Keratinocyte (primary cell): ENCODE measurements at regions not wholly inside any gene's neighbourhood (a gene's known extent, or its start where the extent isn't known, plus 50 kb on each side); places are given as distances from the start of the nearest gene placed in this dataset.
A peak's percentile ranks its signal among the peaks of the same experiment; 100 is the strongest.

ENCODE experiments used
- DNase-seq: peaks from one replicate; pipeline ENCODE4 v3.0.0-alpha.2; 2011; ENCODE audit warnings: low read depth, missing footprints, low spot score
- FAIRE-seq: peaks from 2 replicates; lab custom pipeline; 2011; peaks lifted over from hg19 to GRCh38; lab: Jason Lieb, UNC
- H2AFZ ChIP-seq: 2 replicates; pipeline ENCODE4 v1.6.0; 2012; ENCODE audit warnings: low read length, control low read depth, inconsistent platforms; ENCODE audit not compliant: control insufficient read depth
- H3K27ac ChIP-seq: 2 replicates; pipeline ENCODE4 v1.5.1; 2011; ENCODE audit warnings: low read length; ENCODE audit not compliant: control insufficient read depth, insufficient read depth
- H3K27me3 ChIP-seq: 3 replicates; pipeline ENCODE4 v1.6.0; 2011; ENCODE audit warnings: low read length; ENCODE audit not compliant: control insufficient read depth, insufficient read depth; ENCODE audit errors: extremely low read depth
- H3K36me3 ChIP-seq, 2 experiments: 2 replicates in 1 of 2; 3 replicates in 1 of 2; pipeline ENCODE4 v1.5.1; 2011; ENCODE audit warnings: low read length in 2 of 2, mild to moderate bottlenecking in 1 of 2; ENCODE audit not compliant: control insufficient read depth in 2 of 2, insufficient read depth in 2 of 2; ENCODE audit errors: extremely low read depth in 1 of 2
- H3K4me1 ChIP-seq: 3 replicates; pipeline ENCODE4 v1.5.1; 2011; ENCODE audit warnings: low read length; ENCODE audit not compliant: control insufficient read depth, insufficient read depth; ENCODE audit errors: extremely low read depth
- H3K4me2 ChIP-seq: 3 replicates; pipeline ENCODE4 v1.6.0; 2011; ENCODE audit warnings: low read depth, low read length; ENCODE audit not compliant: control insufficient read depth, insufficient read depth; ENCODE audit errors: extremely low read depth
- H3K4me3 ChIP-seq, 3 experiments: fragments of 200-600 bp in 1 of 3; sonication (generic) in 1 of 3; 2 replicates in 2 of 3; 3 replicates in 1 of 3; pipeline ENCODE4 v1.5.1; 2011 to 2016; ENCODE audit warnings: low read length in 3 of 3, mild to moderate bottlenecking in 3 of 3, control low read depth in 2 of 3, inconsistent platforms in 1 of 3, low read depth in 1 of 3, mixed read lengths in 1 of 3, mixed run types in 1 of 3, moderate library complexity in 1 of 3; ENCODE audit not compliant: control insufficient read depth in 2 of 3, insufficient read depth in 2 of 3; ENCODE audit errors: extremely low read depth in 1 of 3
- H3K79me2 ChIP-seq: 2 replicates; pipeline ENCODE4 v1.6.0; 2012; ENCODE audit warnings: low read length; ENCODE audit not compliant: control insufficient read depth, insufficient read depth
- H3K9ac ChIP-seq: 3 replicates; pipeline ENCODE4 v1.6.0; 2011; ENCODE audit warnings: low read length; ENCODE audit not compliant: control insufficient read depth, insufficient read depth; ENCODE audit errors: extremely low read depth
- H3K9me1 ChIP-seq: 3 replicates; pipeline ENCODE4 v1.6.0; 2011; ENCODE audit warnings: low read length; ENCODE audit not compliant: control insufficient read depth, insufficient read depth; ENCODE audit errors: extremely low read depth
- H3K9me3 ChIP-seq: 2 replicates; pipeline ENCODE4 v1.5.1; 2012; ENCODE audit warnings: low read depth, low read length; ENCODE audit not compliant: control insufficient read depth
- H4K20me1 ChIP-seq: 3 replicates; pipeline ENCODE4 v1.6.0; 2011; ENCODE audit warnings: low read length; ENCODE audit not compliant: control insufficient read depth, insufficient read depth; ENCODE audit errors: extremely low read depth
- EZH2 ChIP-seq: IDR thresholded peaks from one replicate; pipeline ENCODE4 v1.6.1; 2012; ENCODE audit warnings: inconsistent platforms, mild to moderate bottlenecking, low read length, moderate library complexity
- dilution Hi-C: fragments of 300-500 bp; cut with MboI; formaldehyde crosslinking; loops from one replicate; pipeline ENCODE4 v1.7.0; 2020; ENCODE audit warnings: low sequenced_read_pairs; ENCODE audit not compliant: extremely low pct_ligation_motif_present
- small RNA-seq, 3 experiments: library from RNA; depleted of rRNA; stranded (forward); fragments of <200 nt; gene quantifications; one replicate each; pipeline ENCODE3, GENCODE V24; 2012; ENCODE audit warnings: low read depth in 3 of 3, low replicate concordance in 1 of 3; ENCODE audit not compliant: insufficient read length in 3 of 3
- TF ChIP-seq, protein P1 (sequence below), 3 experiments: IDR thresholded peaks in 1 of 3; conservative IDR thresholded peaks in 1 of 3; optimal IDR thresholded peaks in 1 of 3; 2 replicates in 2 of 3; 3 replicates in 1 of 3; pipeline versions ENCODE3 to v1.5.1; 2011; ENCODE audit warnings: low read length in 3 of 3, mild to moderate bottlenecking in 3 of 3, moderate library complexity in 2 of 3, control low read depth in 1 of 3, inconsistent platforms in 1 of 3; ENCODE audit not compliant: insufficient read depth in 2 of 3; ENCODE audit errors: extremely low read depth in 1 of 3

DNA sequence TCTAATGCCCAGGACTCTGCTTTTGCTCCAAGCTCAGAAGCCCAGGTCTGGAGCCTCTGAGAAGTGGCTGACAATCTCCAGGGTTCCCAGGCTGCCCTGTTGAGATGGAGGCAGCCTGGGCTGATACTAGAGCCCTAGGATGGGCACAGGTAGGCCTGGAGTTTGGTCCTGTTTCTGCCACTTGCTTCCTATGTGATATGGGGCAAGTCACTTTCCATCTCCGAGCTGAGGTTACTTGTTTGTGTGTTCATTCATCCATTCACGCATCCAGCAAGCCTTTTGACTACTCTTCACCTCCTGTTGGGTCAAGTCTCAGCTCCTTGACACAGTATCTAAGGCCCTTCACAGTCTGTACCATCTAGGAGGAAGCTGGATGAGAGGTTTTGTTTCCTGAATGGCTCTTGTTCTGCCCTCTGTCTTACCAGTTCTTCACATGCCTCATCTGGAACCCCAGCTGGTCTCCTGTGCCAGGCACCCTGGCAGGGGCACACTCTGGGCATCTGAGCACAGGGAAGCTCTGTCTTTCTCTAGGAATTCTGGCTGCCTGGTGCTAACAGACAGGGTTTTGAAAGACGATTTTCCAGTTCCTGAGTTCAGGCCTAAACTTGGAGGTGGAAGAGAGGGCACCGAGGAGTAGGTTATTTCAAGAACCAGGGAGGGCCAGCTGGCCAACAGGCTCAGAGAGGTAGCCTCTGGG, 53.2 kb upstream of the AMPD3 start:
- no peak overlapping the region for H3K27ac ChIP-seq
- dilution Hi-C loops = no loop called here
- peak; percentile 29 for FAIRE-seq

More for the DNA sequence above, 53.2 kb upstream of the AMPD3 start:
- Histone ChIP-seq H3K27me3 (no peaks in the 10 kb centered on the region), H4K20me1 (no peaks in the 10 kb centered on the region), H3K36me3 (no peaks in the 10 kb centered on the region), H3K9ac (no peak overlapping the region), H3K79me2 (no peaks in the 10 kb centered on the region), H3K4me3 (no peak overlapping the region), H3K4me1 (peaks cover 20% of the 10 kb centered on the region), H3K9me1 (no peaks in the 10 kb centered on the region), H2AFZ (peak overlapping the region; percentile 25), H3K9me3 (no peaks in the 10 kb centered on the region), H3K4me2 (no peak overlapping the region)
- no peak for DNase-seq
- no peak for TF ChIP-seq EZH2
- TF ChIP-seq, protein P1, sequence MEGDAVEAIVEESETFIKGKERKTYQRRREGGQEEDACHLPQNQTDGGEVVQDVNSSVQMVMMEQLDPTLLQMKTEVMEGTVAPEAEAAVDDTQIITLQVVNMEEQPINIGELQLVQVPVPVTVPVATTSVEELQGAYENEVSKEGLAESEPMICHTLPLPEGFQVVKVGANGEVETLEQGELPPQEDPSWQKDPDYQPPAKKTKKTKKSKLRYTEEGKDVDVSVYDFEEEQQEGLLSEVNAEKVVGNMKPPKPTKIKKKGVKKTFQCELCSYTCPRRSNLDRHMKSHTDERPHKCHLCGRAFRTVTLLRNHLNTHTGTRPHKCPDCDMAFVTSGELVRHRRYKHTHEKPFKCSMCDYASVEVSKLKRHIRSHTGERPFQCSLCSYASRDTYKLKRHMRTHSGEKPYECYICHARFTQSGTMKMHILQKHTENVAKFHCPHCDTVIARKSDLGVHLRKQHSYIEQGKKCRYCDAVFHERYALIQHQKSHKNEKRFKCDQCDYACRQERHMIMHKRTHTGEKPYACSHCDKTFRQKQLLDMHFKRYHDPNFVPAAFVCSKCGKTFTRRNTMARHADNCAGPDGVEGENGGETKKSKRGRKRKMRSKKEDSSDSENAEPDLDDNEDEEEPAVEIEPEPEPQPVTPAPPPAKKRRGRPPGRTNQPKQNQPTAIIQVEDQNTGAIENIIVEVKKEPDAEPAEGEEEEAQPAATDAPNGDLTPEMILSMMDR (optimal IDR thresholded peaks at IDR 0.05 in 1 of 3, IDR thresholded peaks at IDR 0.05 in 1 of 3, conservative IDR thresholded peaks at IDR 0.05 in 1 of 3; ENCODE audit: extremely low read depth in 1 of 3, insufficient read depth in 2 of 3, low read length in 3 of 3) = no peak

Small RNA genes in the stretch of these regions (small RNA-seq; reads per million reads assigned to genes)
- 0 reads per million in 3 experiments for gene RNU6ATAC33P
